Stomach (tissue), 4 donors: ENCODE measurements at regions not wholly inside any gene's neighbourhood (a gene's known extent, or its start where the extent isn't known, plus 50 kb on each side); places are given as distances from the start of the nearest gene placed in this dataset.

Source experiments
- CTCF ChIP-seq, 7 experiments: fragments of 450-650 bp in 4 of 7; fragments of 200-600 bp in 3 of 7; sonication (generic) in 3 of 7; IDR thresholded peaks; one replicate each; pipeline ENCODE4 v1.5.1; 2016 to 2019; ENCODE audit warnings: antibody characterized with exemption in 7 of 7, control low read depth in 2 of 7, mild to moderate bottlenecking in 1 of 7
- EP300 ChIP-seq: sonication (generic); formaldehyde crosslinking; IDR thresholded peaks from one replicate; pipeline ENCODE4 v1.6.1; 2017; ENCODE audit warnings: antibody characterized with exemption
- POLR2A ChIP-seq, 4 donors: fragments of 450-650 bp; IDR thresholded peaks; one replicate each; pipeline ENCODE4 v1.6.1; 2016; ENCODE audit warnings: antibody characterized with exemption in 4 of 4, control low read depth in 2 of 4, mild to moderate bottlenecking in 1 of 4, moderate library complexity in 1 of 4

GRCh38 chr10:53298443-53298842 is 525.9 kb upstream of the MBL2 start:
- TF ChIP-seq CTCF (IDR thresholded peaks at IDR 0.05) (no peak), EP300 (no peak), POLR2A (IDR thresholded peaks at IDR 0.05) (no peak)
